ENCODE measurements at regions not wholly inside any gene's neighbourhood (a gene's known extent, or its start where the extent isn't known, plus 50 kb on each side); places are given as distances from the start of the nearest gene placed in this dataset.

DNA sequence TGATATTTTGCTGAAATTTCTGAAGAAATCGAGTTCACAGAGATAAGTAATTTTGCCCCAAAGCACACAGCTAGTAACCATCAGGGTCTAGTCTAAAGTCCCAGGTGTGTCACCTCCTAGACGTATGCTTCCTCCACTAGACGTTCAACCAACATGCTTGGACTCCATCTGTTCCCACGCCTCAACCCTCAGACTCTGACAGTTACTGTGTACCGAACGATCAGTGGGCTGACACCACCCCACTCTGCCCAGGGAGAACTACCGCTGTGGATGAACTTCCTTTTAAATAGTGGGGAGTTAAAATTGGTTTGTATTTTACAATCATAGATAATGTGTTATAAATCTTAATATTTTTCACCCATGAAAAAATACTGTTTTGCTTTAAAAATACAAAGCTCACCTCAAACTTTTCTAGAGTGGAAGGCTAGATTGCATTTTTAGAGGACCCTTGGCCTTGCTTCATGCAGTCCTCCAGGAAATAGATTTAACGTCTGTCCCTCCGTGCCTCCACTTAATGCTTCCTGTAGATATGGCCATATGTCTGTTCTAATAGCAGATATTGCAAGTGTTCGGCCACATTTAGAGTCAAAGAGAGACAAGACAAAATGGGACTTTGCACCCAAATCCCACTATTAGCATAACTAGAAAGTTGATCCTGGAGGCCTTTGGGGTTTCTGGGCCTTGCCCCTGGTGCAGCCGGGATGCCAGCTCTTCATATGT is 91.4 kb upstream of the ZPBP start:
- TF ChIP-seq, protein P1, sequence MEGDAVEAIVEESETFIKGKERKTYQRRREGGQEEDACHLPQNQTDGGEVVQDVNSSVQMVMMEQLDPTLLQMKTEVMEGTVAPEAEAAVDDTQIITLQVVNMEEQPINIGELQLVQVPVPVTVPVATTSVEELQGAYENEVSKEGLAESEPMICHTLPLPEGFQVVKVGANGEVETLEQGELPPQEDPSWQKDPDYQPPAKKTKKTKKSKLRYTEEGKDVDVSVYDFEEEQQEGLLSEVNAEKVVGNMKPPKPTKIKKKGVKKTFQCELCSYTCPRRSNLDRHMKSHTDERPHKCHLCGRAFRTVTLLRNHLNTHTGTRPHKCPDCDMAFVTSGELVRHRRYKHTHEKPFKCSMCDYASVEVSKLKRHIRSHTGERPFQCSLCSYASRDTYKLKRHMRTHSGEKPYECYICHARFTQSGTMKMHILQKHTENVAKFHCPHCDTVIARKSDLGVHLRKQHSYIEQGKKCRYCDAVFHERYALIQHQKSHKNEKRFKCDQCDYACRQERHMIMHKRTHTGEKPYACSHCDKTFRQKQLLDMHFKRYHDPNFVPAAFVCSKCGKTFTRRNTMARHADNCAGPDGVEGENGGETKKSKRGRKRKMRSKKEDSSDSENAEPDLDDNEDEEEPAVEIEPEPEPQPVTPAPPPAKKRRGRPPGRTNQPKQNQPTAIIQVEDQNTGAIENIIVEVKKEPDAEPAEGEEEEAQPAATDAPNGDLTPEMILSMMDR (conservative IDR thresholded peaks at IDR 0.05; ENCODE audit: low read depth, low read length): no peak
- TF ChIP-seq RAD21 (IDR thresholded peaks at IDR 0.05; ENCODE audit: low read length): no peak
- TF ChIP-seq, protein P2, sequence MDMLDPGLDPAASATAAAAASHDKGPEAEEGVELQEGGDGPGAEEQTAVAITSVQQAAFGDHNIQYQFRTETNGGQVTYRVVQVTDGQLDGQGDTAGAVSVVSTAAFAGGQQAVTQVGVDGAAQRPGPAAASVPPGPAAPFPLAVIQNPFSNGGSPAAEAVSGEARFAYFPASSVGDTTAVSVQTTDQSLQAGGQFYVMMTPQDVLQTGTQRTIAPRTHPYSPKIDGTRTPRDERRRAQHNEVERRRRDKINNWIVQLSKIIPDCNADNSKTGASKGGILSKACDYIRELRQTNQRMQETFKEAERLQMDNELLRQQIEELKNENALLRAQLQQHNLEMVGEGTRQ (IDR thresholded peaks at IDR 0.05; ENCODE audit: low read depth, low read length): no peak
- no peak for TF ChIP-seq MXI1 (IDR thresholded peaks at IDR 0.05; ENCODE audit: borderline replicate concordance, low read depth, low read length)
- TF ChIP-seq, protein P3, sequence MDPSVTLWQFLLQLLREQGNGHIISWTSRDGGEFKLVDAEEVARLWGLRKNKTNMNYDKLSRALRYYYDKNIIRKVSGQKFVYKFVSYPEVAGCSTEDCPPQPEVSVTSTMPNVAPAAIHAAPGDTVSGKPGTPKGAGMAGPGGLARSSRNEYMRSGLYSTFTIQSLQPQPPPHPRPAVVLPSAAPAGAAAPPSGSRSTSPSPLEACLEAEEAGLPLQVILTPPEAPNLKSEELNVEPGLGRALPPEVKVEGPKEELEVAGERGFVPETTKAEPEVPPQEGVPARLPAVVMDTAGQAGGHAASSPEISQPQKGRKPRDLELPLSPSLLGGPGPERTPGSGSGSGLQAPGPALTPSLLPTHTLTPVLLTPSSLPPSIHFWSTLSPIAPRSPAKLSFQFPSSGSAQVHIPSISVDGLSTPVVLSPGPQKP (IDR thresholded peaks at IDR 0.05; ENCODE audit: borderline replicate concordance, low read depth, low read length): no peak
- no peak for TF ChIP-seq SMC3 (IDR thresholded peaks at IDR 0.05; ENCODE audit: low read depth, low read length)
- no peak for TF ChIP-seq POLR2A (IDR thresholded peaks at IDR 0.05; ENCODE audit: low read depth, low read length)
- TF ChIP-seq CEBPB (IDR thresholded peaks at IDR 0.05; ENCODE audit: low read depth, low read length): no peak
- TF ChIP-seq FOS (IDR thresholded peaks at IDR 0.05; ENCODE audit: low read depth, low read length): no peak
